ENCODE measurements at regions not wholly inside any gene's neighbourhood (a gene's known extent, or its start where the extent isn't known, plus 50 kb on each side); places are given as distances from the start of the nearest gene placed in this dataset.
"Not testable (repeated sequence)": the region's sequence is repeated elsewhere in the genome, so short reads cannot be mapped to it uniquely, and the experiment has no call there.

GRCh38 chr5:163907783-163908182, 402.4 kb downstream of the MAT2B start:
- TF ChIP-seq TAF1 (conservative IDR thresholded peaks at IDR 0.05); MAX (IDR thresholded peaks at IDR 0.05); REST (IDR thresholded peaks at IDR 0.05); CTCF (IDR thresholded peaks at IDR 0.05; ENCODE audit: low read depth, low read length, missing input control); FOXA1 (IDR thresholded peaks at IDR 0.05); RAD21 (IDR thresholded peaks at IDR 0.05); YY1 (IDR thresholded peaks at IDR 0.05); GABPA (IDR thresholded peaks at IDR 0.05 in 1 of 2, conservative IDR thresholded peaks at IDR 0.05 in 1 of 2); JUND (IDR thresholded peaks at IDR 0.05); ZBTB33 (IDR thresholded peaks at IDR 0.05); ATF3 (IDR thresholded peaks at IDR 0.05); SP1 (IDR thresholded peaks at IDR 0.05); RXRA (IDR thresholded peaks at IDR 0.05): not testable (repeated sequence)

All from liver (tissue), 3 donors.